ENCODE measurements at regions not wholly inside any gene's neighbourhood (a gene's known extent, or its start where the extent isn't known, plus 50 kb on each side); places are given as distances from the start of the nearest gene placed in this dataset.

GRCh38 chr14:94875256-94875655 lies 105.3 kb upstream of the GSC start:
- TF ChIP-seq, protein P1, sequence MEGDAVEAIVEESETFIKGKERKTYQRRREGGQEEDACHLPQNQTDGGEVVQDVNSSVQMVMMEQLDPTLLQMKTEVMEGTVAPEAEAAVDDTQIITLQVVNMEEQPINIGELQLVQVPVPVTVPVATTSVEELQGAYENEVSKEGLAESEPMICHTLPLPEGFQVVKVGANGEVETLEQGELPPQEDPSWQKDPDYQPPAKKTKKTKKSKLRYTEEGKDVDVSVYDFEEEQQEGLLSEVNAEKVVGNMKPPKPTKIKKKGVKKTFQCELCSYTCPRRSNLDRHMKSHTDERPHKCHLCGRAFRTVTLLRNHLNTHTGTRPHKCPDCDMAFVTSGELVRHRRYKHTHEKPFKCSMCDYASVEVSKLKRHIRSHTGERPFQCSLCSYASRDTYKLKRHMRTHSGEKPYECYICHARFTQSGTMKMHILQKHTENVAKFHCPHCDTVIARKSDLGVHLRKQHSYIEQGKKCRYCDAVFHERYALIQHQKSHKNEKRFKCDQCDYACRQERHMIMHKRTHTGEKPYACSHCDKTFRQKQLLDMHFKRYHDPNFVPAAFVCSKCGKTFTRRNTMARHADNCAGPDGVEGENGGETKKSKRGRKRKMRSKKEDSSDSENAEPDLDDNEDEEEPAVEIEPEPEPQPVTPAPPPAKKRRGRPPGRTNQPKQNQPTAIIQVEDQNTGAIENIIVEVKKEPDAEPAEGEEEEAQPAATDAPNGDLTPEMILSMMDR (IDR thresholded peaks at IDR 0.05) = no peak
- TF ChIP-seq SIN3A (IDR thresholded peaks at IDR 0.05; ENCODE audit: borderline replicate concordance, insufficient read depth, low read depth, low read length) = no peak
- TF ChIP-seq POLR2AphosphoS5 (IDR thresholded peaks at IDR 0.05; ENCODE audit: low read depth, low read length) = no peak
- TF ChIP-seq REST (IDR thresholded peaks at IDR 0.05; ENCODE audit: insufficient read depth in 1 of 2, low read depth in 2 of 2, low read length in 1 of 2) = no peak
- TF ChIP-seq TCF7L2 (IDR thresholded peaks at IDR 0.05; ENCODE audit: low read depth, low read length) = no peak
